Parathyroid adenoma (tissue), 2 donors: ENCODE measurements at regions not wholly inside any gene's neighbourhood (a gene's known extent, or its start where the extent isn't known, plus 50 kb on each side); places are given as distances from the start of the nearest gene placed in this dataset.

Experiments used
- H2AFZ ChIP-seq: fragments of 300-600 bp; sonication (generic); one replicate; pipeline ENCODE4 v1.7.0; 2017; ENCODE audit warnings: antibody characterized with exemption, mild to moderate bottlenecking
- H3K27ac ChIP-seq: fragments of 300-600 bp; sonication (generic); one replicate; pipeline ENCODE4 v1.7.0; 2017
- H3K27me3 ChIP-seq: fragments of 300-600 bp; sonication (generic); one replicate; pipeline ENCODE4 v1.7.0; 2017; ENCODE audit warnings: low read length; ENCODE audit not compliant: control insufficient read depth, insufficient read depth
- H3K36me3 ChIP-seq: fragments of 300-600 bp; sonication (generic); one replicate; pipeline ENCODE4 v1.7.0; 2017; ENCODE audit warnings: low read length; ENCODE audit not compliant: control insufficient read depth, insufficient read depth
- H3K4me1 ChIP-seq: fragments of 300-600 bp; sonication (generic); one replicate; pipeline ENCODE4 v1.7.0; 2017; ENCODE audit warnings: control low read depth
- H3K4me2 ChIP-seq: fragments of 300-600 bp; sonication (generic); one replicate; pipeline ENCODE4 v1.7.0; 2017; ENCODE audit warnings: low read length
- H3K4me3 ChIP-seq: fragments of 300-600 bp; sonication (generic); one replicate; pipeline ENCODE4 v1.7.0; 2017; ENCODE audit warnings: low read depth, low read length
- H3K79me2 ChIP-seq: fragments of 300-600 bp; sonication (generic); one replicate; pipeline ENCODE4 v1.7.0; 2017; ENCODE audit warnings: control low read depth
- H3K9ac ChIP-seq: fragments of 300-600 bp; sonication (generic); one replicate; pipeline ENCODE4 v1.7.0; 2017; ENCODE audit warnings: mild to moderate bottlenecking
- H3K9me3 ChIP-seq: fragments of 300-600 bp; sonication (generic); one replicate; pipeline ENCODE4 v1.7.0; 2017; ENCODE audit warnings: low read length; ENCODE audit not compliant: control insufficient read depth
- CTCF ChIP-seq: fragments of 300-600 bp; sonication (generic); IDR thresholded peaks from one replicate; pipeline ENCODE4 v1.7.0; 2017; ENCODE audit warnings: antibody characterized with exemption, mild to moderate bottlenecking
- donor health status: primary hyperparathyroidism.

GRCh38 chr15:38898236-38898635, 333.6 kb upstream of the RASGRP1 start:
- no peak overlapping the region for H3K4me3 ChIP-seq
- no peak overlapping the region for H2AFZ ChIP-seq
- no peak for TF ChIP-seq CTCF
- H3K9ac ChIP-seq, result no peak overlapping the region
- no peaks in the 10 kb centered on the region for H3K36me3 ChIP-seq
- no peaks in the 10 kb centered on the region for H3K79me2 ChIP-seq
- H3K27ac ChIP-seq, result no peak overlapping the region
- H3K4me1 ChIP-seq, result no peaks in the 10 kb centered on the region
- H3K4me2 ChIP-seq, result no peak overlapping the region
- H3K9me3 ChIP-seq, result no peaks in the 10 kb centered on the region
- H3K27me3 ChIP-seq, result no peaks in the 10 kb centered on the region

- Histone ChIP-seq H3K27me3 (no peaks in the 10 kb centered on the region), H3K4me1 (no peaks in the 10 kb centered on the region), H3K79me2 (no peaks in the 10 kb centered on the region), H2AFZ (no peak overlapping the region), H3K9me3 (no peaks in the 10 kb centered on the region), H3K4me2 (no peak overlapping the region), H3K27ac (no peak overlapping the region), H3K4me3 (no peak overlapping the region), H3K9ac (no peak overlapping the region), H3K36me3 (no peaks in the 10 kb centered on the region)
- no peak for TF ChIP-seq CTCF
Observed at GRCh38 chr15:38899300-38899699, 334.7 kb upstream of the RASGRP1 start.

- Histone ChIP-seq H3K27ac (no peak overlapping the region), H3K36me3 (no peaks in the 10 kb centered on the region), H2AFZ (no peak overlapping the region), H3K9me3 (no peaks in the 10 kb centered on the region), H3K4me2 (no peak overlapping the region), H3K9ac (no peak overlapping the region), H3K79me2 (no peaks in the 10 kb centered on the region), H3K27me3 (no peaks in the 10 kb centered on the region), H3K4me3 (no peak overlapping the region), H3K4me1 (no peaks in the 10 kb centered on the region)
- TF ChIP-seq CTCF, result no peak
Observed at GRCh38 chr15:38904298-38904697, 339.7 kb upstream of the RASGRP1 start.

GRCh38 chr15:38905632-38906031, 341.0 kb upstream of the RASGRP1 start:
- H3K9me3 ChIP-seq, result no peaks in the 10 kb centered on the region
- H3K79me2 ChIP-seq, result no peaks in the 10 kb centered on the region
- H3K4me1 ChIP-seq, result no peaks in the 10 kb centered on the region
- no peaks in the 10 kb centered on the region for H3K27me3 ChIP-seq
- H3K27ac ChIP-seq, result no peak overlapping the region
- H2AFZ ChIP-seq, result no peak overlapping the region
- no peaks in the 10 kb centered on the region for H3K36me3 ChIP-seq
- no peak overlapping the region for H3K4me2 ChIP-seq
- no peak overlapping the region for H3K9ac ChIP-seq
- H3K4me3 ChIP-seq, result no peak overlapping the region
- TF ChIP-seq CTCF, result no peak

- Histone ChIP-seq H2AFZ (no peak overlapping the region), H3K27ac (no peak overlapping the region), H3K79me2 (no peaks in the 10 kb centered on the region), H3K4me3 (no peak overlapping the region), H3K4me1 (no peaks in the 10 kb centered on the region), H3K27me3 (no peaks in the 10 kb centered on the region), H3K4me2 (no peak overlapping the region), H3K9ac (no peak overlapping the region), H3K9me3 (no peaks in the 10 kb centered on the region), H3K36me3 (no peaks in the 10 kb centered on the region)
- no peak for TF ChIP-seq CTCF
Observed at GRCh38 chr15:38920966-38921365, 356.4 kb upstream of the RASGRP1 start.
